ENCODE measurements at regions not wholly inside any gene's neighbourhood (a gene's known extent, or its start where the extent isn't known, plus 50 kb on each side); places are given as distances from the start of the nearest gene placed in this dataset.

DNA sequence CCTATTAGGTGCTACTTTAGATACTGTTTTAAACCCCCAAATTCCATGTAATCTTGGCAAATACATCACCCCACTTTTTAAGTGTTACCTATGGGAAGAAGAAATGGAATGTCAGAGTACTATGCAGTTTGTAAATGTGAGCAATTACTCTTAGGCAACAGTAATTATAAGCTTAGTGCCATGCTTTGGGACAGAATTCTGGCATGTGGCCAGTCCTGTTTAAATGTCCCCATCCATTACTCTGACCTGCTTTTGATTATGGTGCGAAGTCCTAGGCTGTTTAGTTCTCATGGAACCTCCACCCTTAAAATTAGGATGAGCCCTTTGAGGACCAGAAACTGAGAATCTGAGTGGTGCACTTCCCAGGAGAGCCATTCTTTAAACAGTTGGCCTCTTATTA, 321.4 kb upstream of the RGS6 start:
- no peak for TF ChIP-seq CTCF (IDR thresholded peaks at IDR 0.05)
- TF ChIP-seq POLR2A (IDR thresholded peaks at IDR 0.05), result no peak
- TF ChIP-seq EP300 (IDR thresholded peaks at IDR 0.05), result no peak
